HL-60 (cell line): ENCODE measurements at regions not wholly inside any gene's neighbourhood (a gene's known extent, or its start where the extent isn't known, plus 50 kb on each side); places are given as distances from the start of the nearest gene placed in this dataset.

Experiments
- CTCF ChIP-seq: IDR thresholded peaks from one replicate; pipeline ENCODE4 v1.5.1; 2011; ENCODE audit warnings: low read length, control low read depth, inconsistent platforms; ENCODE audit not compliant: insufficient read depth
- GABPA ChIP-seq: IDR thresholded peaks from 2 replicates; pipeline ENCODE4 v1.6.1; 2012; ENCODE audit warnings: low read depth
- POLR2AphosphoS5 ChIP-seq: IDR thresholded peaks from 2 replicates; pipeline ENCODE4 v1.6.1; 2012; ENCODE audit warnings: low read depth
- REST ChIP-seq: IDR thresholded peaks from 2 replicates; pipeline ENCODE4 v1.6.1; 2012; ENCODE audit warnings: low read depth; ENCODE audit not compliant: insufficient replicate concordance

GRCh38 chr1:186518395-186518794 is 57.5 kb upstream of the PDC start:
- TF ChIP-seq CTCF (no peak), REST (no peak), POLR2AphosphoS5 (no peak), GABPA (no peak)
